GM23338 (cell line): ENCODE measurements at regions not wholly inside any gene's neighbourhood (a gene's known extent, or its start where the extent isn't known, plus 50 kb on each side); places are given as distances from the start of the nearest gene placed in this dataset.

Experiments
- CREB1 ChIP-seq: fragments of 250-450 bp; sonication (Bioruptor Pico); IDR thresholded peaks from 2 replicates; pipeline ENCODE4 v1.5.0; 2020; ENCODE audit warnings: low read depth, mild to moderate bottlenecking, moderate library complexity
- ETS1 ChIP-seq: IDR thresholded peaks from 2 replicates; pipeline ENCODE4 v1.6.1; 2016; ENCODE audit warnings: antibody characterized with exemption
- EZH2 ChIP-seq: fragments of 200-600 bp; sonication (generic); IDR thresholded peaks from one replicate; pipeline ENCODE4 v1.8.0; 2017; ENCODE audit warnings: antibody characterized with exemption, mild to moderate bottlenecking, low read depth; ENCODE audit not compliant: unreplicated experiment
- EZH2phosphoT487 ChIP-seq: fragments of 200-600 bp; sonication (generic); IDR thresholded peaks from one replicate; pipeline ENCODE4 v1.8.1; 2018; ENCODE audit warnings: antibody characterized with exemption; ENCODE audit not compliant: unreplicated experiment
- JUNB ChIP-seq: IDR thresholded peaks from one replicate; pipeline ENCODE4 v1.6.1; 2016; ENCODE audit warnings: antibody characterized with exemption; ENCODE audit not compliant: unreplicated experiment
- STAT1 ChIP-seq: IDR thresholded peaks from one replicate; pipeline ENCODE4 v1.6.1; 2016; ENCODE audit warnings: antibody characterized with exemption; ENCODE audit not compliant: unreplicated experiment
- ZNF114 ChIP-seq: fragments of 250-450 bp; sonication (Bioruptor Pico); IDR thresholded peaks from 2 replicates; pipeline ENCODE4 v1.5.0; 2020; ENCODE audit warnings: mild to moderate bottlenecking, moderate library complexity
- ZNF331 ChIP-seq: fragments of 250-450 bp; sonication (Bioruptor Pico); IDR thresholded peaks from 2 replicates; pipeline ENCODE4 v1.5.0; 2020; ENCODE audit warnings: low read depth, mild to moderate bottlenecking, moderate library complexity
- TF ChIP-seq, protein P1 (sequence below): fragments of 250-450 bp; sonication (Bioruptor Pico); IDR thresholded peaks from 2 replicates; pipeline ENCODE4 v1.5.0; 2020; ENCODE audit warnings: mild to moderate bottlenecking, moderate library complexity
- TF ChIP-seq, protein P2 (sequence below), 2 experiments: fragments of 200-600 bp in 1 of 2; sonication (generic) in 1 of 2; conservative IDR thresholded peaks; 2 replicates each; pipeline versions ENCODE4 v1.5.1 to v1.6.1; 2016 to 2017; ENCODE audit warnings: antibody characterized with exemption in 2 of 2, low read depth in 2 of 2, mild to moderate bottlenecking in 2 of 2, moderate library complexity in 1 of 2

- TF ChIP-seq, protein P1, sequence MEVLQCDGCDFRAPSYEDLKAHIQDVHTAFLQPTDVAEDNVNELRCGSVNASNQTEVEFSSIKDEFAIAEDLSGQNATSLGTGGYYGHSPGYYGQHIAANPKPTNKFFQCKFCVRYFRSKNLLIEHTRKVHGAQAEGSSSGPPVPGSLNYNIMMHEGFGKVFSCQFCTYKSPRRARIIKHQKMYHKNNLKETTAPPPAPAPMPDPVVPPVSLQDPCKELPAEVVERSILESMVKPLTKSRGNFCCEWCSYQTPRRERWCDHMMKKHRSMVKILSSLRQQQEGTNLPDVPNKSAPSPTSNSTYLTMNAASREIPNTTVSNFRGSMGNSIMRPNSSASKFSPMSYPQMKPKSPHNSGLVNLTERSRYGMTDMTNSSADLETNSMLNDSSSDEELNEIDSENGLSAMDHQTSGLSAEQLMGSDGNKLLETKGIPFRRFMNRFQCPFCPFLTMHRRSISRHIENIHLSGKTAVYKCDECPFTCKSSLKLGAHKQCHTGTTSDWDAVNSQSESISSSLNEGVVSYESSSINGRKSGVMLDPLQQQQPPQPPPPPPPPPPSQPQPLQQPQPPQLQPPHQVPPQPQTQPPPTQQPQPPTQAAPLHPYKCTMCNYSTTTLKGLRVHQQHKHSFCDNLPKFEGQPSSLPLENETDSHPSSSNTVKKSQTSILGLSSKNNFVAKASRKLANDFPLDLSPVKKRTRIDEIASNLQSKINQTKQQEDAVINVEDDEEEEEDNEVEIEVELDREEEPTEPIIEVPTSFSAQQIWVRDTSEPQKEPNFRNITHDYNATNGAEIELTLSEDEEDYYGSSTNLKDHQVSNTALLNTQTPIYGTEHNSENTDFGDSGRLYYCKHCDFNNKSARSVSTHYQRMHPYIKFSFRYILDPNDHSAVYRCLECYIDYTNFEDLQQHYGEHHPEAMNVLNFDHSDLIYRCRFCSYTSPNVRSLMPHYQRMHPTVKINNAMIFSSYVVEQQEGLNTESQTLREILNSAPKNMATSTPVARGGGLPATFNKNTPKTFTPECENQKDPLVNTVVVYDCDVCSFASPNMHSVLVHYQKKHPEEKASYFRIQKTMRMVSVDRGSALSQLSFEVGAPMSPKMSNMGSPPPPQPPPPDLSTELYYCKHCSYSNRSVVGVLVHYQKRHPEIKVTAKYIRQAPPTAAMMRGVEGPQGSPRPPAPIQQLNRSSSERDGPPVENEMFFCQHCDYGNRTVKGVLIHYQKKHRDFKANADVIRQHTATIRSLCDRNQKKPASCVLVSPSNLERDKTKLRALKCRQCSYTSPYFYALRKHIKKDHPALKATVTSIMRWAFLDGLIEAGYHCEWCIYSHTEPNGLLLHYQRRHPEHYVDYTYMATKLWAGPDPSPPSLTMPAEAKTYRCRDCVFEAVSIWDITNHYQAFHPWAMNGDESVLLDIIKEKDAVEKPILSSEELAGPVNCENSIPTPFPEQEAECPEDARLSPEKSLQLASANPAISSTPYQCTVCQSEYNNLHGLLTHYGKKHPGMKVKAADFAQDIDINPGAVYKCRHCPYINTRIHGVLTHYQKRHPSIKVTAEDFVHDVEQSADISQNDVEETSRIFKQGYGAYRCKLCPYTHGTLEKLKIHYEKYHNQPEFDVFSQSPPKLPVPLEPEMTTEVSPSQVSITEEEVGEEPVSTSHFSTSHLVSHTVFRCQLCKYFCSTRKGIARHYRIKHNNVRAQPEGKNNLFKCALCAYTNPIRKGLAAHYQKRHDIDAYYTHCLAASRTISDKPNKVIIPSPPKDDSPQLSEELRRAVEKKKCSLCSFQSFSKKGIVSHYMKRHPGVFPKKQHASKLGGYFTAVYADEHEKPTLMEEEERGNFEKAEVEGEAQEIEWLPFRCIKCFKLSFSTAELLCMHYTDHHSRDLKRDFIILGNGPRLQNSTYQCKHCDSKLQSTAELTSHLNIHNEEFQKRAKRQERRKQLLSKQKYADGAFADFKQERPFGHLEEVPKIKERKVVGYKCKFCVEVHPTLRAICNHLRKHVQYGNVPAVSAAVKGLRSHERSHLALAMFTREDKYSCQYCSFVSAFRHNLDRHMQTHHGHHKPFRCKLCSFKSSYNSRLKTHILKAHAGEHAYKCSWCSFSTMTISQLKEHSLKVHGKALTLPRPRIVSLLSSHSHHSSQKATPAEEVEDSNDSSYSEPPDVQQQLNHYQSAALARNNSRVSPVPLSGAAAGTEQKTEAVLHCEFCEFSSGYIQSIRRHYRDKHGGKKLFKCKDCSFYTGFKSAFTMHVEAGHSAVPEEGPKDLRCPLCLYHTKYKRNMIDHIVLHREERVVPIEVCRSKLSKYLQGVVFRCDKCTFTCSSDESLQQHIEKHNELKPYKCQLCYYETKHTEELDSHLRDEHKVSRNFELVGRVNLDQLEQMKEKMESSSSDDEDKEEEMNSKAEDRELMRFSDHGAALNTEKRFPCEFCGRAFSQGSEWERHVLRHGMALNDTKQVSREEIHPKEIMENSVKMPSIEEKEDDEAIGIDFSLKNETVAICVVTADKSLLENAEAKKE (CRISPR knock-in tag): no peak
- no peak for TF ChIP-seq JUNB
- no peak for TF ChIP-seq CREB1 (CRISPR knock-in tag)
- no peak for TF ChIP-seq EZH2phosphoT487
- no peak for TF ChIP-seq STAT1
- no peak for TF ChIP-seq ZNF331 (CRISPR knock-in tag)
- no peak for TF ChIP-seq ETS1
- no peak for TF ChIP-seq EZH2
- no peak for TF ChIP-seq ZNF114 (CRISPR knock-in tag)
- TF ChIP-seq, protein P2, sequence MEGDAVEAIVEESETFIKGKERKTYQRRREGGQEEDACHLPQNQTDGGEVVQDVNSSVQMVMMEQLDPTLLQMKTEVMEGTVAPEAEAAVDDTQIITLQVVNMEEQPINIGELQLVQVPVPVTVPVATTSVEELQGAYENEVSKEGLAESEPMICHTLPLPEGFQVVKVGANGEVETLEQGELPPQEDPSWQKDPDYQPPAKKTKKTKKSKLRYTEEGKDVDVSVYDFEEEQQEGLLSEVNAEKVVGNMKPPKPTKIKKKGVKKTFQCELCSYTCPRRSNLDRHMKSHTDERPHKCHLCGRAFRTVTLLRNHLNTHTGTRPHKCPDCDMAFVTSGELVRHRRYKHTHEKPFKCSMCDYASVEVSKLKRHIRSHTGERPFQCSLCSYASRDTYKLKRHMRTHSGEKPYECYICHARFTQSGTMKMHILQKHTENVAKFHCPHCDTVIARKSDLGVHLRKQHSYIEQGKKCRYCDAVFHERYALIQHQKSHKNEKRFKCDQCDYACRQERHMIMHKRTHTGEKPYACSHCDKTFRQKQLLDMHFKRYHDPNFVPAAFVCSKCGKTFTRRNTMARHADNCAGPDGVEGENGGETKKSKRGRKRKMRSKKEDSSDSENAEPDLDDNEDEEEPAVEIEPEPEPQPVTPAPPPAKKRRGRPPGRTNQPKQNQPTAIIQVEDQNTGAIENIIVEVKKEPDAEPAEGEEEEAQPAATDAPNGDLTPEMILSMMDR (conservative IDR thresholded peaks at IDR 0.05; ENCODE audit: low read depth in 2 of 2): no peak
Measured at GRCh38 chr3:27044931-27045481, 324.2 kb downstream of the NEK10 start (continued).
